Gastroesophageal sphincter (tissue), 4 donors: ENCODE measurements at regions not wholly inside any gene's neighbourhood (a gene's known extent, or its start where the extent isn't known, plus 50 kb on each side); places are given as distances from the start of the nearest gene placed in this dataset.

Source experiments
- ATAC-seq: fragments of 150-250 bp; one replicate; pipeline ENCODE4 v1.9.1; 2016; ENCODE audit warnings: mild to moderate bottlenecking, moderate library complexity
- H3K27ac ChIP-seq, 4 donors: fragments of 200-600 bp; sonication (generic) in 3 of 4; 1 replicate in 3 of 4; 2 replicates in 1 of 4; pipeline ENCODE4 v1.5.1; 2016 to 2019
- H3K27me3 ChIP-seq: fragments of 200-600 bp; sonication (generic); one replicate; pipeline ENCODE4 v1.5.1; 2019
- H3K36me3 ChIP-seq, 2 donors: fragments of 200-600 bp; sonication (generic); one replicate each; pipeline ENCODE4 v1.5.1; 2019; ENCODE audit warnings: control low read depth in 1 of 2
- H3K4me1 ChIP-seq, 3 donors: fragments of 200-600 bp; sonication (generic); 1 replicate in 2 of 3; 2 replicates in 1 of 3; pipeline ENCODE4 v1.5.1; 2016 to 2019; ENCODE audit warnings: control low read depth in 2 of 3
- H3K4me3 ChIP-seq, 2 donors: fragments of 200-600 bp; sonication (generic); one replicate each; pipeline ENCODE4 v1.5.1; 2019; ENCODE audit warnings: mild to moderate bottlenecking in 1 of 2, moderate library complexity in 1 of 2
- H3K9me3 ChIP-seq, 3 donors: fragments of 200-600 bp; sonication (generic); one replicate each; pipeline ENCODE4 v1.5.1; 2017 to 2019; ENCODE audit warnings: control low read depth in 2 of 3
- CTCF ChIP-seq, 4 experiments: fragments of 200-600 bp in 2 of 4; fragments of 450-650 bp in 2 of 4; sonication (generic) in 1 of 4; IDR thresholded peaks; one replicate each; pipeline ENCODE4 v1.5.1; 2017 to 2019; ENCODE audit warnings: antibody characterized with exemption in 4 of 4, mild to moderate bottlenecking in 2 of 4, moderate library complexity in 2 of 4
- EP300 ChIP-seq: sonication (generic); formaldehyde crosslinking; IDR thresholded peaks from one replicate; pipeline ENCODE4 v1.6.1; 2017; ENCODE audit warnings: antibody characterized with exemption, mild to moderate bottlenecking
- POLR2A ChIP-seq, 2 donors: fragments of 450-650 bp; IDR thresholded peaks; one replicate each; pipeline ENCODE4 v1.6.1; 2017; ENCODE audit warnings: antibody characterized with exemption in 2 of 2, mild to moderate bottlenecking in 2 of 2, moderate library complexity in 1 of 2
- POLR2AphosphoS5 ChIP-seq: sonication (generic); formaldehyde crosslinking; IDR thresholded peaks from one replicate; pipeline ENCODE4 v1.6.1; 2017; ENCODE audit warnings: antibody characterized with exemption
- WGBS, 2 donors: methylation state at CpG; one replicate each; pipeline ENCODE4 v1.1.5; 2018; ENCODE audit warnings: low coverage in 1 of 2; 5-methylcytosine and 5-hydroxymethylcytosine counted together

DNA sequence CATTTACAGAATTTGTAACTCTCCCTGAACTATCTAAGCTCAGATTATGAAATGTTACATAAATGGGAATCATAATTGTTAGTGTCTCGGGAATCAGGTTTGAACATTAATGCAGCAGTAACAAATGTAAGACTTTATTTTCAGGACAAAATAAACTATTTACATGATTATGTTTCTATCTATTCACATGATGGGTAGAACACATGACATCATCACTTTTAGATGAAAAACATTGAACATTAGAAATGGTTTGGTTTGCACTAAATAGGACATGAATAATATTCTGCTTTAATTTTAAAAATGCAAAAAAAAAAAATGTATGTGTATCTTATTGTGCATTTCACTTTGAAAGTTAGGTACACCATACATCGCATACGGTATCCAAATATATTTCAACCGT is 745.5 kb upstream of the POT1 start:
- no peak for ATAC-seq
- H3K27me3 ChIP-seq, result no peaks in the 10 kb centered on the region
- H3K4me1 ChIP-seq, result no peaks in the 10 kb centered on the region
- TF ChIP-seq POLR2A (IDR thresholded peaks at IDR 0.05) (no peak), CTCF (IDR thresholded peaks at IDR 0.05) (no peak), POLR2AphosphoS5 (no peak), EP300 (no peak)
- H3K27ac ChIP-seq, result no peak overlapping the region
- 78 to 80% methylated on average over 4 of the region's 4 CpGs for WGBS, 2 donors
- no peak overlapping the region for H3K4me3 ChIP-seq
- no peaks in the 10 kb centered on the region for H3K9me3 ChIP-seq
- no peaks in the 10 kb centered on the region for H3K36me3 ChIP-seq

DNA sequence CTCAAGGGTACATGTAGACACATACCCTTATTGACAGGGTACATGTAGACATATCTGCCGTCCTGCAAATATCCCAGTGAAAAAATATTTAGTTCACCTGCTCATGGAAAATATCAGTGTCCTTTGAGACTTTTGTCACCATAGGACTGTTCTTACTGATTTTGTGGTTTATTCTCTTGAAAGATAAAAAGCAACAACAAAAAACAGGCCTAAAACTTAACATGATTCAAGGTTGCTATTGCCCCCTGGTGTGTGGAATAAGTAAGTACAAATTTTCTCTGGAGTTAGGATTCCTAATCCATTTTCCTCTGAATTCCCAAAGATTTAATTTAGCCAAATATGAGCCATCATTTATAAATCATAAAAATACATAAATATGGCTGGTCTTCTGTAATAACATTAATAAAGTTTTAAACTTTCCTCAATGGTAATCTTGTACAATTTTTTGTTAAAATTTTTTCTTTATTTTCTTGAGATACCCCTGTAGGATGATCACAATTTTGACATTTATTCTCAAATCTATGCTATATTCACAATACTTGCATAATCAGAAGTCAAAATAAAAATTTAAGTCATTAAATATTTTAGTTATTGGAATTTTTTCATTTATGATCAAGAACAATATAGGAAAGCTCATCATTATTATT is 741.4 kb upstream of the POT1 start:
- no peak overlapping the region for H3K4me3 ChIP-seq
- H3K9me3 ChIP-seq, result no peaks in the 10 kb centered on the region
- H3K4me1 ChIP-seq, result no peaks in the 10 kb centered on the region
- WGBS, 2 donors, result 84 to 86% methylated on average over 1 of the region's 1 CpG
- H3K27me3 ChIP-seq, result no peaks in the 10 kb centered on the region
- no peak for ATAC-seq
- H3K27ac ChIP-seq, result no peak overlapping the region
- H3K36me3 ChIP-seq, result no peaks in the 10 kb centered on the region
- TF ChIP-seq POLR2AphosphoS5 (no peak), EP300 (no peak), CTCF (IDR thresholded peaks at IDR 0.05) (no peak), POLR2A (IDR thresholded peaks at IDR 0.05) (no peak)

DNA sequence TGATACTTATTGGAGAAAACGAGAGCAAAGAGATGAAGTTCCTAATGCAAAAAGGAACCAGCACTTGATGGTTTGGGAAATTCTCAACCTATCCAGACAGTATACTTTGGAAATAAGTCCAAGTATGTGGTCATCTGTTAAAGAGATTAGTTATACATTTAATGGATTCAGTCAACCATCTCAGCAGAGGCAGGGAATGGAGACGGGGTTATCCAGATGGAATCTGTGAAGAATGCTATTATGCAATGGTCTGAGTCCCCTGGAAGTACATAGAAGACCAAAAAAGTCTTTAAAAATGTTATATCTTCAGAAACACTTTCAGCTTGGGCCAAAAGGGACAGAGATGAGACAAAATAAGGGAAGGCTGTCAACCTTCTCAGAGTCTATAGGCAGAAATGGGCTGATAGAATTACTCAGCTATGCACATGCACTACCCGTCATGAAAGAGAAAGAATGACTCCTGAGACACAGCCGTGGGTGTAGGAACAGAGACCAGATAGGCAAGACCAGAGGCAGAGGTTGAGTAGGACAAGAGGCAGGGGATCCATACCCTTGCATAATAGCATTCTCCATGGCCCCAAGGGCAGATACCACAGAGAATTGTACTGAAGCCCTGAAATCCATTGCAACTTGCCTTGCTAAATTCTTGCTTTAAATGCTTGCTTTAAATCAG is 738.8 kb upstream of the POT1 start:
- TF ChIP-seq POLR2AphosphoS5, result no peak
- TF ChIP-seq CTCF (IDR thresholded peaks at IDR 0.05), result no peak
- no peak for TF ChIP-seq EP300
- TF ChIP-seq POLR2A (IDR thresholded peaks at IDR 0.05), result no peak
- Histone ChIP-seq H3K27me3 (no peaks in the 10 kb centered on the region), H3K36me3 (no peaks in the 10 kb centered on the region), H3K9me3 (no peaks in the 10 kb centered on the region), H3K27ac (no peak overlapping the region), H3K4me1 (no peaks in the 10 kb centered on the region), H3K4me3 (no peak overlapping the region)
- WGBS, 2 donors, result 78 to 82% methylated on average over 3 to 4 of the region's 4 CpGs
- no peak for ATAC-seq

DNA sequence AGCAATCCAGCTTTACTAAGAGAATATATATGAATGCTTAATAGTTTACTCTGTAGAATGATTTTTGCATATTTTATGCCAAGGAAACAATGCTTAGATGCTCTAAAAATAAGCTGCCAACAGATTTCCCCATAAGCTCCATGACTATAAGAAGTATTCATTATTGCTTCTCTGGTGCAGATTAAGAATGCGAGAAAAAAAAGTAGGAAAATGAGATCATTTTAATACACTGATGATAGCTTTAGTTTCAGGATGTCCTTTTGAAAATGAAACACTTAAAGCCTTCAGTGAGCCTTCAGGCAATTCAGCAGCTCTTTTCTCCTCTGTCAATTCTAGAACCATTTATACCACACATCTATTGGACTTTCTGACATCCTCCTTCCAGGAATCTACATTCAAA is 735.0 kb upstream of the POT1 start:
- Histone ChIP-seq H3K9me3 (no peaks in the 10 kb centered on the region), H3K36me3 (no peaks in the 10 kb centered on the region), H3K4me3 (no peak overlapping the region), H3K27ac (no peak overlapping the region), H3K27me3 (no peaks in the 10 kb centered on the region), H3K4me1 (no peaks in the 10 kb centered on the region)
- TF ChIP-seq POLR2AphosphoS5 (no peak), EP300 (no peak), CTCF (IDR thresholded peaks at IDR 0.05) (no peak), POLR2A (IDR thresholded peaks at IDR 0.05) (no peak)
- 89 to 100% methylated on average over 1 of the region's 1 CpG for WGBS, 2 donors
- no peak for ATAC-seq

DNA sequence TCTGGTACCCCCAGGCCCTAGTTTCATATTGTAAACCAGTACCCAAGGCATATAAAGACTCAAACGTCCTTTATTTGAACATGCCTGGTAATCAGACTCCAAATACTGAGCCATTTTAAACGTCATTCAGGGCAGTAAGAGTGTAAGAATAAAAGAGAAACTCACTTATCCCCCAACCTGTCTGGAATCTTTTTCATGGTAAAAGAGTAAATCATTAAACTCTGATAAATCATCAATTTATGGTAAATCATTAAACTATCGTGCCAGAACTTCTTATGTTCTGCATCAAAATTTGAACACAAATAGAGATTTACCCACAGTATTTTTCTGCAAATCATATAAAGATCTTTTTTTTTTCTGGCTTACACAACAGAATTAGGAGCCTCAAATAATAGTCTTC is 734.3 kb upstream of the POT1 start:
- Histone ChIP-seq H3K9me3 (no peaks in the 10 kb centered on the region), H3K27ac (no peak overlapping the region), H3K4me1 (no peaks in the 10 kb centered on the region), H3K4me3 (no peak overlapping the region), H3K27me3 (no peaks in the 10 kb centered on the region), H3K36me3 (no peaks in the 10 kb centered on the region)
- no peak for ATAC-seq
- WGBS, 2 donors, result 58 to 61% methylated on average over 3 of the region's 3 CpGs
- TF ChIP-seq CTCF (IDR thresholded peaks at IDR 0.05) (no peak), POLR2A (IDR thresholded peaks at IDR 0.05) (no peak), POLR2AphosphoS5 (no peak)
